ENCODE measurements at regions not wholly inside any gene's neighbourhood (a gene's known extent, or its start where the extent isn't known, plus 50 kb on each side); places are given as distances from the start of the nearest gene placed in this dataset.

DNA sequence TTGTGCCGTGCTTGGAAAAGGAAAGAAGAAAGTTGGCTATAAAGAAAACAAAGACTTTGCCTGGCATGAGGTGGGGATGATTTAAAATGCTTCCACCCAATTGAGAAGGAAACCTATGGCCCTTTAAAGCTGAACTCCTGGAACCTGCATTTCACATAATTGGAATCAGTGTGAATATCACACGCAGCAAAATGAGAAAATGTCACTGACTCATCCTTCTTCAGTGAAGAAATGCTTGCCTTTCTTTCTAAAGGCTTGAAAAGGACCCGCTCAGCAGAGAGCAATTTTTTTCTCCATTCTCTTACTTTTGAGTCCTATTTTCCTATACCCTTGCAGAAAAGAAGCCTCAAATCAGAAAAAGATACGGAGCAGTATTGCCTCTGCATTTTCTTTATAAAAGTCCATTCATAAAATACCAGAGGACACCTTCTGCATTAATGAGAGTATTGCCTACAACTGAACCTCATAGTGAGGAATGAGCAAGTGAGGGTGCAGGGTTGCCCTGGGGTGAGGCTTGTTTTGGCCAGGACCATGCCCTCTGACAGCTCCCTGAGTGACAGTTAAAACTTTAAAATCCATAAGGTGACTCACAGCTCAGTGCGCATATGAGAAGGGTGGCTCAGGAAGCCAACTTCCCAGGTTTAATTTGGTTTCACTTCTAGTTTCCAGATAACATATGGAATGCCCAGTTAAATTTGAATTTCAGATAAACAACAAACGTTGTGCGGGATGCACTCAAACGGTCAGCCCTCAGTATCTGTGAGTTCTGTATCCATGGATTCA lies 191.9 kb upstream of the GYPC start:
- TF ChIP-seq, protein P1, sequence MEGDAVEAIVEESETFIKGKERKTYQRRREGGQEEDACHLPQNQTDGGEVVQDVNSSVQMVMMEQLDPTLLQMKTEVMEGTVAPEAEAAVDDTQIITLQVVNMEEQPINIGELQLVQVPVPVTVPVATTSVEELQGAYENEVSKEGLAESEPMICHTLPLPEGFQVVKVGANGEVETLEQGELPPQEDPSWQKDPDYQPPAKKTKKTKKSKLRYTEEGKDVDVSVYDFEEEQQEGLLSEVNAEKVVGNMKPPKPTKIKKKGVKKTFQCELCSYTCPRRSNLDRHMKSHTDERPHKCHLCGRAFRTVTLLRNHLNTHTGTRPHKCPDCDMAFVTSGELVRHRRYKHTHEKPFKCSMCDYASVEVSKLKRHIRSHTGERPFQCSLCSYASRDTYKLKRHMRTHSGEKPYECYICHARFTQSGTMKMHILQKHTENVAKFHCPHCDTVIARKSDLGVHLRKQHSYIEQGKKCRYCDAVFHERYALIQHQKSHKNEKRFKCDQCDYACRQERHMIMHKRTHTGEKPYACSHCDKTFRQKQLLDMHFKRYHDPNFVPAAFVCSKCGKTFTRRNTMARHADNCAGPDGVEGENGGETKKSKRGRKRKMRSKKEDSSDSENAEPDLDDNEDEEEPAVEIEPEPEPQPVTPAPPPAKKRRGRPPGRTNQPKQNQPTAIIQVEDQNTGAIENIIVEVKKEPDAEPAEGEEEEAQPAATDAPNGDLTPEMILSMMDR (IDR thresholded peaks at IDR 0.05), result no peak
- no peak for TF ChIP-seq ZFX (IDR thresholded peaks at IDR 0.05; ENCODE audit: borderline replicate concordance)

Measured in 22Rv1 (cell line).